ENCODE measurements at regions not wholly inside any gene's neighbourhood (a gene's known extent, or its start where the extent isn't known, plus 50 kb on each side); places are given as distances from the start of the nearest gene placed in this dataset.

DNA sequence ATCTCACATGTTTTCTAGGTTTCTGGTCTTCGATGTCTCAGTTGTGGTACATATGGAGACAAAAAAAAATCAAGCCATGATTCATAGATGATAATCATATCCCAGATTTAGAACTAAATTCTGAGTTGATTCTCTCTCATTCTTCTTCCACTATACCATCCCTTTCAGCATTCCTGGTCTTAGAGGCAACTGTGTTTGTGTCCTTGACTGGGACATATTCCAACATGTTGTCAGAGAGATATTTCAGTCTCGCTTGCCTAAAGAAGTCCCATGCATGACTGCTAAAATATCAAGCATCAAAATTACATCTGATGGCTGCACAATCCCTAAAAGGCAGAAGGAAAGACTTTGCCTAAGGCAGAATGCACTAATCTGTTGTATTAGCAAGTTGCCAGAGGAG lies 236.6 kb downstream of the PSAT1 start:
- TF ChIP-seq, protein P1, sequence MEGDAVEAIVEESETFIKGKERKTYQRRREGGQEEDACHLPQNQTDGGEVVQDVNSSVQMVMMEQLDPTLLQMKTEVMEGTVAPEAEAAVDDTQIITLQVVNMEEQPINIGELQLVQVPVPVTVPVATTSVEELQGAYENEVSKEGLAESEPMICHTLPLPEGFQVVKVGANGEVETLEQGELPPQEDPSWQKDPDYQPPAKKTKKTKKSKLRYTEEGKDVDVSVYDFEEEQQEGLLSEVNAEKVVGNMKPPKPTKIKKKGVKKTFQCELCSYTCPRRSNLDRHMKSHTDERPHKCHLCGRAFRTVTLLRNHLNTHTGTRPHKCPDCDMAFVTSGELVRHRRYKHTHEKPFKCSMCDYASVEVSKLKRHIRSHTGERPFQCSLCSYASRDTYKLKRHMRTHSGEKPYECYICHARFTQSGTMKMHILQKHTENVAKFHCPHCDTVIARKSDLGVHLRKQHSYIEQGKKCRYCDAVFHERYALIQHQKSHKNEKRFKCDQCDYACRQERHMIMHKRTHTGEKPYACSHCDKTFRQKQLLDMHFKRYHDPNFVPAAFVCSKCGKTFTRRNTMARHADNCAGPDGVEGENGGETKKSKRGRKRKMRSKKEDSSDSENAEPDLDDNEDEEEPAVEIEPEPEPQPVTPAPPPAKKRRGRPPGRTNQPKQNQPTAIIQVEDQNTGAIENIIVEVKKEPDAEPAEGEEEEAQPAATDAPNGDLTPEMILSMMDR (conservative IDR thresholded peaks at IDR 0.05 in 1 of 2, IDR thresholded peaks at IDR 0.05 in 1 of 2; ENCODE audit: low read depth in 1 of 2, low read length in 2 of 2), result no peak
- TF ChIP-seq EZH2 (IDR thresholded peaks at IDR 0.05; ENCODE audit: low read length, missing control alignments), result no peak
